ENCODE measurements at regions not wholly inside any gene's neighbourhood (a gene's known extent, or its start where the extent isn't known, plus 50 kb on each side); places are given as distances from the start of the nearest gene placed in this dataset.
A peak's percentile ranks its signal among the peaks of the same experiment; 100 is the strongest.

DNA sequence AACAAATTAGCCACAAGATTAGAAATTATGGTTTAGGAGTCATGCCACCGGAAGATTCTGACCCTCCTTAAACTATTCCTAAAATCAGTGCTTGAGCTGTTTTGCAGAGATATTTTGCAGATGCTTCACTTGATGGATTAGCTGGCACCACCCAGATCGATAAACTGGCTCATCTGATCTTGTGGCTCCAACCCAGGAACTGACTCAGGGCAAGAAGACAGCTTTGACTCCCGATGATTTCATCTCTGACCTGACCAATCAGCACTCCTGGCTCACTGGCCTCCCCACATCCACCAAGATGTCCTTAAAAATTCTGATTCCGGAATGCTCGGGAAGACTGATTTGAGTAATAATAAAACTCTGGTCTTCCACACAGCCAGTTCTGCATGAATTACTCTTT, 221.6 kb downstream of the RHOU start:
- peaks cover 16% of the 10 kb centered on the region for H3K4me1 ChIP-seq
- no peak overlapping the region for H3K4me3 ChIP-seq
- 84 to 89% (median 86%) methylated on average over 5 of the region's 5 CpGs for WGBS, 3 donors
- ATAC-seq (no peak), DNase-seq (no peak)
- H3K27ac ChIP-seq: no peak overlapping the region
- H3K36me3 ChIP-seq (ENCODE audit: insufficient read depth in 1 of 2, low read depth in 1 of 2): no peaks in the 10 kb centered on the region
- H3K27me3 ChIP-seq (ENCODE audit: insufficient read depth in 3 of 3, low read length in 2 of 3): no peaks in the 10 kb centered on the region
- no peak for TF ChIP-seq CTCF (IDR thresholded peaks at IDR 0.05)
- no peaks in the 10 kb centered on the region for H3K9me3 ChIP-seq
- intact Hi-C loops (cut with DNase I): no loop called here

DNA sequence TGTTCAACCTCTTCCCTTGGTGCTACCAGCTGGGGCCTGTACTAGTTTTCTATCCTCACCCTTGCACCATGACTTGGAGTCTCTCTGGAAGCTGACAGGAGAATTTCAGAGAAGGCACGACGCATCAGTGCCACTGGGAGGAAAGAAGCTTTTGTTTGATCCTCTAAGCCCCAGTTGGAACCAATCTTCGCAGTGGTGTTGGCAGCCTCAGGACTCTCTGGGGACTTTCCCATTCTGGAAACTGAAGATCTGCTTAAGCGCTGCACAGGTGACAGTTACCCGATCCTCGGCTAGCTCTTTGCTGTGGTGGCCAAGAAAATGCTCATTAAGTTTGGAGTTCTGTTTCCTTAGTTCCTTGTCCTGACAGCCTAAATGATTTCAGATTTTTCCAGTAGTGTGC, 222.3 kb downstream of the RHOU start:
- ATAC-seq: peak; percentile 84 to 98 (median 95)
- H3K36me3 ChIP-seq (ENCODE audit: insufficient read depth in 1 of 2, low read depth in 1 of 2): no peaks in the 10 kb centered on the region

GRCh38 chr1:228958121-228958520, 222.8 kb downstream of the RHOU start:
- no peak for DNase-seq
- Histone ChIP-seq H3K9me3 (no peaks in the 10 kb centered on the region), H3K4me3 (no peak overlapping the region), H3K36me3 (ENCODE audit: insufficient read depth in 1 of 2, low read depth in 1 of 2) (no peaks in the 10 kb centered on the region), H3K27me3 (ENCODE audit: insufficient read depth in 3 of 3, low read length in 2 of 3) (no peaks in the 10 kb centered on the region), H3K27ac (peak overlapping the region; percentile 69), H3K4me1 (peaks cover 16% of the 10 kb centered on the region)
- TF ChIP-seq CTCF (IDR thresholded peaks at IDR 0.05): no peak
- 55 to 68% (median 62%) methylated on average over 4 of the region's 4 CpGs for WGBS, 3 donors
- ATAC-seq: peak; percentile 56 to 81 (median 76)
- intact Hi-C loops (cut with DNase I): no loop called here

More for the DNA sequence above, 222.3 kb downstream of the RHOU start:
- H3K4me3 ChIP-seq: no peak overlapping the region
- no peaks in the 10 kb centered on the region for H3K9me3 ChIP-seq
- WGBS, 3 donors: 24 to 32% (median 32%) methylated on average over 6 of the region's 6 CpGs
- H3K4me1 ChIP-seq: peaks cover 16% of the 10 kb centered on the region
- intact Hi-C loops (cut with DNase I): no loop called here
- no peak for DNase-seq
- H3K27me3 ChIP-seq (ENCODE audit: insufficient read depth in 3 of 3, low read length in 2 of 3): no peaks in the 10 kb centered on the region
- H3K27ac ChIP-seq: peak overlapping the region; percentile 69
- no peak for TF ChIP-seq CTCF (IDR thresholded peaks at IDR 0.05)

DNA sequence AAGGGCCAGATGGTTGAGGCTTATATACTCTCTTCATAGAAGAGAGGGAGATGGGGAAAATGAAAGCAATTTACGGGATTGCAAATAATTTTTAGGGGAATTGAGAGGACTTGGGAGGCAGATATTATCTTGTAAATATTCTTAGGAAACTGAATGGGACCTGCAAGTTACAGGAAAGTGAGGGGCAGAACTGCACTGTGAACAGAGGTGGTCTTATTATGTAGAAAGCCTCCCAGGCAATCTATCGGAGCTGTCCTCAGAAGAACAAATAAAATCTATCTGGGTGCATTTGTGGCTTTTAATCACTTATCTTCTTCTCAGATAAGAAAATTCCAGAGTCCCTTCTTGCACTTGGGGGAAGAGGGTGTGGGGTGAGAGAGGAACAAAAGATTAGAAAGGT, 223.5 kb downstream of the RHOU start:
- no peak for TF ChIP-seq CTCF (IDR thresholded peaks at IDR 0.05)
- Histone ChIP-seq H3K4me1 (peaks cover 19% of the 10 kb centered on the region), H3K27me3 (ENCODE audit: insufficient read depth in 3 of 3, low read length in 2 of 3) (no peaks in the 10 kb centered on the region), H3K36me3 (ENCODE audit: insufficient read depth in 1 of 2, low read depth in 1 of 2) (no peaks in the 10 kb centered on the region), H3K27ac (peak overlapping the region; percentile 69), H3K9me3 (no peaks in the 10 kb centered on the region), H3K4me3 (no peak overlapping the region)
- WGBS, 3 donors: 93 to 97% (median 95%) methylated on average over 2 of the region's 2 CpGs
- ATAC-seq (no peak), DNase-seq (no peak)
- intact Hi-C loops (cut with DNase I): no loop called here

DNA sequence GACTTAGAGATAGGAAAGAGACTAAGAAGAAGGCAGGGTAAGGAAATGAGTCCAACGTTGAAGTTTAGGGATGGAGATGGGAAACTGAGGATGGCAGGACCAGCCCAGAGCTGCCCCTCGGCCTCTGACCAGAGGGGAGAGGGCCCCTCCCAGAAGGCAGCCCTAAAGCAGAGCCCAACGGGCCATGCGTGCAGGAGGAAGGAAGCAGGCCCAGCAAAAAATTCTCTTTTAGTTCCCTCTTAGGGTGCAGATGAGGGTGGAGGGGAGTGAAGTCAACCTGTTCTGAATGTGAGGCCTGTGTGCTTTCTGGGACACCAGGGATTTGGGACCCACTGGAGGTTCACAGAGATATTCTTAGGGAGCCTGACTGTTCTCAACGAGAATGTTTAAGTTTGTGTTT, 225.4 kb downstream of the RHOU start:
- ATAC-seq (no peak), DNase-seq (no peak)
- intact Hi-C loops (cut with DNase I): no loop called here
- H3K9me3 ChIP-seq: no peaks in the 10 kb centered on the region
- 57 to 77% (median 69%) methylated on average over 5 of the region's 5 CpGs for WGBS, 3 donors
- H3K27me3 ChIP-seq (ENCODE audit: insufficient read depth in 3 of 3, low read length in 2 of 3): no peaks in the 10 kb centered on the region
- no peak for TF ChIP-seq CTCF (IDR thresholded peaks at IDR 0.05)
- H3K4me3 ChIP-seq: no peak overlapping the region
- H3K27ac ChIP-seq: no peak overlapping the region
- H3K36me3 ChIP-seq (ENCODE audit: insufficient read depth in 1 of 2, low read depth in 1 of 2): no peaks in the 10 kb centered on the region
- peaks cover 22% of the 10 kb centered on the region for H3K4me1 ChIP-seq

All from psoas muscle (tissue), 7 donors.